ENCODE measurements at regions not wholly inside any gene's neighbourhood (a gene's known extent, or its start where the extent isn't known, plus 50 kb on each side); places are given as distances from the start of the nearest gene placed in this dataset.

DNA sequence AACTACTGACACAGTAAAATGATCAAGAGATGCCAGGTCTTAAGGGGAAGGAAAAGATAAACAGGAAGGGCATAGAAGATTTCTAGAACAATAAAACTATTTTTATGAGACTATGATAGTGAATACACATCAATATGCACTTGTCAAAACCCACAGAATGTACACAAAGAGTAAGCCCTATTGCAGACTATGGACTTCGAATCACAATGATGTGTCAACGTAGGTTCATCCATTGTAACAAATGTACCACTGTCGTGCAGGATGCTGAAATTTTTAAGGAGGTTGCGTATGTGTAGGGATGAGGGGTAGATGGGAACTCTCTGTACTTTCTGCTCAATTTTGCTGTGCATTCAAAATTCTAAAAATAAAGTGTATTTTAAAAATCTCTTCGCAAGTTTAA is 171.9 kb downstream of the KLF12 start:
- Histone ChIP-seq H3K56ac (ENCODE audit: extremely low read depth, insufficient read depth, low read length) (no peak overlapping the region), H3K27ac (ENCODE audit: insufficient read depth, low read length) (no peak overlapping the region), H3K14ac (replicated peaks; ENCODE audit: low read depth, low read length) (no peak overlapping the region), H2BK120ac (ENCODE audit: low read depth, low read length) (no peak overlapping the region), H3K9ac (ENCODE audit: low read depth, low read length) (no peak overlapping the region), H3K4me2 (ENCODE audit: low read depth, low read length) (no peak overlapping the region), H3K18ac (ENCODE audit: low read depth, low read length) (no peak overlapping the region), H3K27me3 (ENCODE audit: control insufficient read depth, insufficient read depth, low read length) (no peaks in the 10 kb centered on the region), H4K20me1 (ENCODE audit: insufficient read depth, low read length) (peaks cover 3% of the 10 kb centered on the region), H4K8ac (ENCODE audit: low read depth in 2 of 2, low read length in 2 of 2) (no peak overlapping the region), H3K36me3 (ENCODE audit: control insufficient read depth, insufficient read depth, low read length) (no peaks in the 10 kb centered on the region; the same call in 1 of the 2 replicates), H2AFZ (replicated peaks; ENCODE audit: low read length, poor library complexity) (no peak overlapping the region), H3K79me1 (ENCODE audit: low read depth in 1 of 2, low read length in 2 of 2) (peaks cover 30 to 58% of the 10 kb centered on the region in 2 experiments), H4K5ac (ENCODE audit: low read depth, low read length) (no peak overlapping the region), H2BK5ac (ENCODE audit: low read depth, low read length, poor library complexity, severe bottlenecking) (no peak overlapping the region), H2AK9ac (replicated peaks; ENCODE audit: low read depth, low read length, poor library complexity) (no peak overlapping the region), H3K4me1 (ENCODE audit: control insufficient read depth, insufficient read depth, low read length) (no peaks in the 10 kb centered on the region), H2BK15ac (ENCODE audit: low read depth, low read length) (no peak overlapping the region), H3K4ac (ENCODE audit: low read depth, low read length) (no peak overlapping the region), H4K91ac (ENCODE audit: insufficient read depth, low read depth, low read length) (no peak overlapping the region), H3K9me1 (ENCODE audit: insufficient read depth, low read length) (peaks cover 2% of the 10 kb centered on the region; the same call in 1 of the 2 replicates), H2BK20ac (ENCODE audit: low read depth, low read length) (no peak overlapping the region), H3K9me3 (ENCODE audit: control insufficient read depth, insufficient read depth, low read length) (no peaks in the 10 kb centered on the region), H3K23ac (ENCODE audit: low read depth, low read length) (no peak overlapping the region), H3K4me3 (ENCODE audit: insufficient read depth, low read depth, low read length) (no peak overlapping the region), H2AK5ac (ENCODE audit: low read depth, low read length) (no peak overlapping the region)
- DNase-seq, result no peak
- ATAC-seq (ENCODE audit: low read depth), result no peak
- intact Hi-C loops (cut with micrococcal nuclease) (no loop called here), dilution Hi-C loops (cut with HindIII; ENCODE audit: low sequenced_read_pairs, unreplicated experiment) (no loop called here), in situ Hi-C loops (cut with MboI; ENCODE audit: low sequenced_read_pairs) (no loop called here)
- 100% methylated on average over 1 of the region's 5 CpGs for WGBS, 2 experiments (ENCODE audit: extremely low coverage in 2 of 2, insufficient read length in 1 of 2)
- TF ChIP-seq, protein P1, sequence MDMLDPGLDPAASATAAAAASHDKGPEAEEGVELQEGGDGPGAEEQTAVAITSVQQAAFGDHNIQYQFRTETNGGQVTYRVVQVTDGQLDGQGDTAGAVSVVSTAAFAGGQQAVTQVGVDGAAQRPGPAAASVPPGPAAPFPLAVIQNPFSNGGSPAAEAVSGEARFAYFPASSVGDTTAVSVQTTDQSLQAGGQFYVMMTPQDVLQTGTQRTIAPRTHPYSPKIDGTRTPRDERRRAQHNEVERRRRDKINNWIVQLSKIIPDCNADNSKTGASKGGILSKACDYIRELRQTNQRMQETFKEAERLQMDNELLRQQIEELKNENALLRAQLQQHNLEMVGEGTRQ (IDR thresholded peaks at IDR 0.05; ENCODE audit: low read depth, low read length), result no peak
- TF ChIP-seq MAFK (IDR thresholded peaks at IDR 0.05; ENCODE audit: low read depth, low read length) (no peak), RAD21 (IDR thresholded peaks at IDR 0.05; ENCODE audit: low read length) (no peak), RFX5 (IDR thresholded peaks at IDR 0.05; ENCODE audit: low read depth, low read length) (no peak), NFE2L2 (IDR thresholded peaks at IDR 0.05; ENCODE audit: low read depth, low read length) (no peak), SMC3 (IDR thresholded peaks at IDR 0.05; ENCODE audit: low read depth, low read length) (no peak), POLR2A (IDR thresholded peaks at IDR 0.05; ENCODE audit: low read depth, low read length) (no peak), RCOR1 (IDR thresholded peaks at IDR 0.05; ENCODE audit: insufficient replicate concordance, low read length) (no peak)
- no TSS peak for BruUV-seq (replicated peaks)
- ChIA-PET CTCF (no interaction called here), POLR2A (ENCODE audit: unreplicated experiment) (no interaction called here)
